PC-9 (cell line): ENCODE measurements at regions not wholly inside any gene's neighbourhood (a gene's known extent, or its start where the extent isn't known, plus 50 kb on each side); places are given as distances from the start of the nearest gene placed in this dataset.

Experiments
- BruUV-seq: library from RNA; stranded (reverse); fragments of 400-500 nt; replicated peaks from 2 replicates; lab custom pipeline; 2021; lab: Mats Ljungman, UMichigan
- CTCF ChIA-PET: fragments of 300-600 bp; sonication (Branson Sonifier 250); formaldehyde crosslinking; loops from one replicate; lab custom pipeline; 2022; ENCODE audit warnings: antibody characterized with exemption; lab: Charles Lee
- POLR2A ChIA-PET: fragments of 300-600 bp; sonication (Branson Sonifier 250); formaldehyde crosslinking; loops from one replicate; lab custom pipeline; 2022; ENCODE audit warnings: antibody characterized with exemption; ENCODE audit not compliant: unreplicated experiment; lab: Charles Lee
- DNase-seq, 2 experiments: peaks; one replicate each; pipeline versions ENCODE4 v3.0.0 to v3.0.0-alpha.2; 2015 to 2022; ENCODE audit warnings: mixed read lengths in 1 of 2
- H2AFZ ChIP-seq: fragments of 200-600 bp; sonication (generic); 2 replicates; pipeline ENCODE4 v1.8.1; 2017; ENCODE audit warnings: antibody characterized with exemption
- H3F3A ChIP-seq: fragments of 200-600 bp; sonication (generic); 2 replicates; pipeline ENCODE4 v1.8.1; 2017; ENCODE audit warnings: antibody characterized with exemption, mild to moderate bottlenecking, low read depth; ENCODE audit not compliant: insufficient read depth
- H3K27ac ChIP-seq: fragments of 200-600 bp; sonication (generic); 2 replicates; pipeline ENCODE4 v1.6.1; 2016; ENCODE audit warnings: mixed run types
- H3K27me3 ChIP-seq: fragments of 200-600 bp; sonication (generic); 2 replicates; pipeline ENCODE4 v1.6.1; 2016; ENCODE audit warnings: low read depth, mixed run types; ENCODE audit not compliant: insufficient read depth
- H3K36me3 ChIP-seq: fragments of 200-600 bp; sonication (generic); 2 replicates; pipeline ENCODE4 v1.6.1; 2016; ENCODE audit warnings: low read depth, mixed run types
- H3K4me1 ChIP-seq: fragments of 200-600 bp; sonication (generic); replicated peaks from 2 replicates; pipeline ENCODE4 v1.6.1; 2016; ENCODE audit warnings: mixed run types; ENCODE audit not compliant: insufficient read depth
- H3K4me2 ChIP-seq: fragments of 200-600 bp; sonication (generic); 2 replicates; pipeline ENCODE4 v1.6.1; 2017; ENCODE audit warnings: mixed run types
- H3K4me3 ChIP-seq: fragments of 200-600 bp; sonication (generic); 2 replicates; pipeline ENCODE4 v1.6.1; 2016; ENCODE audit warnings: mixed run types
- H3K79me2 ChIP-seq: fragments of 200-600 bp; sonication (generic); 2 replicates; pipeline ENCODE4 v1.6.1; 2017; ENCODE audit warnings: low read depth, mixed run types
- H3K9me2 ChIP-seq: fragments of 200-600 bp; sonication (generic); 2 replicates; pipeline ENCODE4 v1.8.1; 2017; ENCODE audit warnings: mild to moderate bottlenecking; ENCODE audit not compliant: insufficient read depth
- H3K9me3 ChIP-seq: fragments of 200-600 bp; sonication (generic); 2 replicates; pipeline ENCODE4 v1.8.1; 2016; ENCODE audit warnings: low read depth; ENCODE audit not compliant: insufficient read depth
- H4K20me1 ChIP-seq: fragments of 200-600 bp; sonication (generic); 2 replicates; pipeline ENCODE4 v1.8.1; 2017; ENCODE audit not compliant: insufficient read depth
- EZH2 ChIP-seq: fragments of 200-600 bp; sonication (generic); IDR thresholded peaks from 2 replicates; pipeline ENCODE4 v1.8.0; 2017; ENCODE audit warnings: antibody characterized with exemption, low read depth
- intact Hi-C: fragments of 100-400 bp; cut with micrococcal nuclease; formaldehyde crosslinking; loops from one replicate; pipeline ENCODE4 v1.10.0; 2022; ENCODE audit not compliant: unreplicated experiment
- TF ChIP-seq, protein P1 (sequence below): fragments of 200-600 bp; sonication (generic); conservative IDR thresholded peaks from 2 replicates; pipeline ENCODE4 v1.6.1; 2017; ENCODE audit warnings: mixed run types, antibody characterized with exemption, mild to moderate bottlenecking, moderate library complexity

DNA sequence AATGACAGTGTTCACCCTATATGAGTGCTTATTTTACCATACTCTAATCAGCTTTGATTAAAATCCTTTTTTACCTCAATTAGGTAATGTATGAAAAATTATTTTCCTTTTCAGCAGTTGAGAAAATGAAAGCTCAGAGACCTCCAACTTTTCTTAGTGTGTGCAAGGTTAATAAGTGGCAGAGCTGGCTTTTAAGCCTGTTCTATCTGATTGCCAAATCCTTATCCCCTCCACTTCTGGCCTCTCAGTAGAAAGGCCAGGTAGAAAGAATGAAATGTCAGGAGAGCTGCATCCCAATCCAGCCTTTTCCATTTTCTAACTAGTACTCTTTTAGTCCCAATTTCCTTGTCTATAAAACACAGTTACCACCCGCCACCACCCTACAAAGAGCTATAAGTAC is 67.6 kb upstream of the LCLAT1 start:
- no peaks in the 10 kb centered on the region for H4K20me1 ChIP-seq
- no peaks in the 10 kb centered on the region for H3K36me3 ChIP-seq
- intact Hi-C loops = no loop called here
- H3K9me2 ChIP-seq = no peaks in the 10 kb centered on the region
- CTCF ChIA-PET = no interaction called here
- no TSS peak for BruUV-seq
- no peaks in the 10 kb centered on the region for H3K4me1 ChIP-seq
- no peaks in the 10 kb centered on the region for H3K9me3 ChIP-seq
- no peak overlapping the region for H3K4me2 ChIP-seq
- H3F3A ChIP-seq = no peaks in the 10 kb centered on the region
- peaks cover 32% of the 10 kb centered on the region for H3K27me3 ChIP-seq
- H3K27ac ChIP-seq = no peak overlapping the region
- POLR2A ChIA-PET = no interaction called here
- H3K4me3 ChIP-seq = no peak overlapping the region
- DNase-seq = no peak
- no peak overlapping the region for H2AFZ ChIP-seq
- H3K79me2 ChIP-seq = no peaks in the 10 kb centered on the region
- TF ChIP-seq, protein P1, sequence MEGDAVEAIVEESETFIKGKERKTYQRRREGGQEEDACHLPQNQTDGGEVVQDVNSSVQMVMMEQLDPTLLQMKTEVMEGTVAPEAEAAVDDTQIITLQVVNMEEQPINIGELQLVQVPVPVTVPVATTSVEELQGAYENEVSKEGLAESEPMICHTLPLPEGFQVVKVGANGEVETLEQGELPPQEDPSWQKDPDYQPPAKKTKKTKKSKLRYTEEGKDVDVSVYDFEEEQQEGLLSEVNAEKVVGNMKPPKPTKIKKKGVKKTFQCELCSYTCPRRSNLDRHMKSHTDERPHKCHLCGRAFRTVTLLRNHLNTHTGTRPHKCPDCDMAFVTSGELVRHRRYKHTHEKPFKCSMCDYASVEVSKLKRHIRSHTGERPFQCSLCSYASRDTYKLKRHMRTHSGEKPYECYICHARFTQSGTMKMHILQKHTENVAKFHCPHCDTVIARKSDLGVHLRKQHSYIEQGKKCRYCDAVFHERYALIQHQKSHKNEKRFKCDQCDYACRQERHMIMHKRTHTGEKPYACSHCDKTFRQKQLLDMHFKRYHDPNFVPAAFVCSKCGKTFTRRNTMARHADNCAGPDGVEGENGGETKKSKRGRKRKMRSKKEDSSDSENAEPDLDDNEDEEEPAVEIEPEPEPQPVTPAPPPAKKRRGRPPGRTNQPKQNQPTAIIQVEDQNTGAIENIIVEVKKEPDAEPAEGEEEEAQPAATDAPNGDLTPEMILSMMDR = no peak
- TF ChIP-seq EZH2 = no peak

DNA sequence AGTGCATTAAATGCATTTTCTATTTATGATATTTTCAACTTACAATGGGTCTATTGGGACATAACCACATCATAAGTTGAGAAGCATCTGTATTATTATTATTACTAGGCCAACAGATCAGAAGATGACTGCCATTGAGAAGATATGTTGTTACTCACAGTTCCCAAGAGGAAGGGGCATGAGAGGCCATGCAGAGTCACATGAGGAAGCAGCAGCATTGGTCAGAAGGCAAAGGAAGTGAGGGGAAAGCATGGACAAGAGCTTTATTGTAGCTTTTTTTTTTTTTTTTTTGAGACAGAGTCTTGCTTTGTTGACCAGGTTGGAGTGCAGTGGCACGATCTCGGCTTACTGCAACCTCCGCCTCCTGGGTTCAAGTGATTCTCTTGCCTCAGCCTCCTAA is 66.2 kb upstream of the LCLAT1 start:
- H3K4me1 ChIP-seq = no peaks in the 10 kb centered on the region
- H3K4me3 ChIP-seq = no peak overlapping the region
- H3K4me2 ChIP-seq = no peak overlapping the region
- ChIA-PET POLR2A (no interaction called here), CTCF (no interaction called here)
- no peak overlapping the region for H2AFZ ChIP-seq
- no peak for TF ChIP-seq EZH2
- TF ChIP-seq, protein P1 = no peak
- intact Hi-C loops = no loop called here
- H3K27ac ChIP-seq = no peak overlapping the region
- BruUV-seq = no TSS peak
- no peaks in the 10 kb centered on the region for H3K36me3 ChIP-seq
- H3K9me2 ChIP-seq = no peaks in the 10 kb centered on the region
- H3K79me2 ChIP-seq = no peaks in the 10 kb centered on the region
- DNase-seq = no peak
- H3K9me3 ChIP-seq = no peaks in the 10 kb centered on the region
- H3K27me3 ChIP-seq = peaks cover 37% of the 10 kb centered on the region
- no peaks in the 10 kb centered on the region for H4K20me1 ChIP-seq
- H3F3A ChIP-seq = no peaks in the 10 kb centered on the region

DNA sequence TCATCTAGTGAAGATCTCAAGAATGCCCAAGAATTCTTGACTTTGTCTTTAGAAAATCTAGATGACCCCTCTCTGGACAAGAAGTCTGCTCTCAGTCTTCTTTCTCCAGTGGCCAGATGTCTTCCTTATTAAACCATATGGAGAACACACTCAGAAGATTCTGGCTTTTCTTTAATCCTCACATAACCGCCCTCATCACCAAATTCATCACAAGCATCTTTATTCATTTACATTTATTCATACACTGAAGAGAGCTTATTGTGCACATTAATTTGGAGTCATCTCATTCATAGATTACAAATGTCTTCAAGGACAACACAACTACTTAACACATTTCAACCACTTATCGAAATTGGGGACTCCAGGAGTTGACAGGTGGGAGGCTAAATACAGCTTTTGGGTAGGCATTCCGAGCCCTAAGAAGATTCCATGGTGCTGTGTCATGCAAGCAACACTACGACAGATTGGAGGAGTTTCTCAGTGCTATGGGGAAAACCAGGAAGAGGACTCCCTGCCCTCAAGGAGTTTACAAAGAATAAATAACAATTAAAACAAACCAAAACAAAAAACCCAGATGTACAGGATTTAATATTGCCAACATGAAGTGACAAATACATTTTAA is 64.8 kb upstream of the LCLAT1 start:
- intact Hi-C loops = no loop called here
- TF ChIP-seq EZH2 = no peak
- TF ChIP-seq, protein P1 = no peak
- H3K9me3 ChIP-seq = no peaks in the 10 kb centered on the region
- no peak overlapping the region for H3K27ac ChIP-seq
- no peak overlapping the region for H3K4me3 ChIP-seq
- POLR2A ChIA-PET = no interaction called here
- H3K79me2 ChIP-seq = no peaks in the 10 kb centered on the region
- no peak for DNase-seq
- no peak overlapping the region for H3K4me2 ChIP-seq
- no peak overlapping the region for H2AFZ ChIP-seq
- H3K36me3 ChIP-seq = no peaks in the 10 kb centered on the region
- H3K27me3 ChIP-seq = peaks cover 37% of the 10 kb centered on the region
- no TSS peak for BruUV-seq
- H4K20me1 ChIP-seq = no peaks in the 10 kb centered on the region
- H3F3A ChIP-seq = no peaks in the 10 kb centered on the region
- H3K9me2 ChIP-seq = no peaks in the 10 kb centered on the region
- CTCF ChIA-PET = no interaction called here
- no peaks in the 10 kb centered on the region for H3K4me1 ChIP-seq
